Esophagus muscularis mucosa (tissue), 4 donors: ENCODE measurements at regions not wholly inside any gene's neighbourhood (a gene's known extent, or its start where the extent isn't known, plus 50 kb on each side); places are given as distances from the start of the nearest gene placed in this dataset.

Experiments used
- DNase-seq: peaks from one replicate; pipeline ENCODE4 v3.0.0-alpha.2; 2017; ENCODE audit errors: extremely low spot score
- H3K27ac ChIP-seq, 4 donors: fragments of 200-600 bp; sonication (generic); replicated peaks in 1 of 4; 1 replicate in 3 of 4; 2 replicates in 1 of 4; pipeline ENCODE4 v1.5.1; 2016 to 2019; ENCODE audit warnings: mild to moderate bottlenecking in 1 of 4
- H3K27me3 ChIP-seq, 4 donors: fragments of 200-600 bp; sonication (generic); one replicate each; pipeline versions ENCODE4 v1.5.1 to v1.6.0; 2016 to 2019
- H3K36me3 ChIP-seq, 4 donors: fragments of 200-600 bp; sonication (generic); one replicate each; pipeline ENCODE4 v1.5.1; 2016 to 2019
- H3K4me1 ChIP-seq, 4 donors: fragments of 200-600 bp; sonication (generic); one replicate each; pipeline ENCODE4 v1.5.1; 2016 to 2019
- H3K4me3 ChIP-seq, 4 donors: fragments of 200-600 bp; sonication (generic); 1 replicate in 2 of 4; 2 replicates in 2 of 4; pipeline ENCODE4 v1.5.1; 2016 to 2019; ENCODE audit warnings: mild to moderate bottlenecking in 4 of 4, moderate library complexity in 1 of 4
- H3K9me3 ChIP-seq, 4 donors: fragments of 200-600 bp; sonication (generic); 1 replicate in 3 of 4; 2 replicates in 1 of 4; pipeline ENCODE4 v1.5.1; 2016 to 2019
- CTCF ChIP-seq, 3 experiments: fragments of 200-600 bp in 2 of 3; fragments of 450-650 bp in 1 of 3; sonication (generic) in 2 of 3; IDR thresholded peaks; one replicate each; pipeline ENCODE4 v1.5.1; 2017 to 2019; ENCODE audit warnings: antibody characterized with exemption in 3 of 3, mild to moderate bottlenecking in 2 of 3, moderate library complexity in 1 of 3
- EP300 ChIP-seq: sonication (generic); formaldehyde crosslinking; IDR thresholded peaks from one replicate; pipeline ENCODE4 v1.6.1; 2017; ENCODE audit warnings: antibody characterized with exemption
- POLR2A ChIP-seq: fragments of 450-650 bp; IDR thresholded peaks from one replicate; pipeline ENCODE4 v1.6.1; 2017; ENCODE audit warnings: antibody characterized with exemption, moderate library complexity, mild to moderate bottlenecking, low read depth
- POLR2AphosphoS5 ChIP-seq, 2 donors: sonication (generic); formaldehyde crosslinking; IDR thresholded peaks; one replicate each; pipeline ENCODE4 v1.6.1; 2017; ENCODE audit warnings: antibody characterized with exemption in 2 of 2
- WGBS: methylation state at CpG from one replicate; pipeline ENCODE4 v1.1.5; 2018; 5-methylcytosine and 5-hydroxymethylcytosine counted together
- intact Hi-C: fragments of 100-400 bp; cut with DNase I; formaldehyde crosslinking; loops from one replicate; pipeline ENCODE4 v1.15.1; 2023

- Histone ChIP-seq H3K27me3 (no peaks in the 10 kb centered on the region), H3K4me3 (no peak overlapping the region), H3K9me3 (no peaks in the 10 kb centered on the region), H3K27ac (no peak overlapping the region), H3K36me3 (no peaks in the 10 kb centered on the region), H3K4me1 (no peaks in the 10 kb centered on the region)
- WGBS: 59% methylated on average over 5 of the region's 5 CpGs
- DNase-seq: no peak
- no peak for TF ChIP-seq POLR2AphosphoS5 (IDR thresholded peaks at IDR 0.05)
- TF ChIP-seq CTCF (IDR thresholded peaks at IDR 0.05): peak in 1 of 3 experiments; percentile 10
- intact Hi-C loops: no loop called here
Observed at GRCh38 chr5:164597293-164597900, 1092.0 kb downstream of the MAT2B start.

- Histone ChIP-seq H3K4me3 (no peak overlapping the region), H3K9me3 (no peaks in the 10 kb centered on the region), H3K36me3 (no peaks in the 10 kb centered on the region), H3K27ac (no peak overlapping the region), H3K27me3 (no peaks in the 10 kb centered on the region), H3K4me1 (no peaks in the 10 kb centered on the region)
- 69% methylated on average over 2 of the region's 2 CpGs for WGBS
- intact Hi-C loops: no loop called here
- DNase-seq: no peak
- no peak for TF ChIP-seq EP300
- TF ChIP-seq CTCF (IDR thresholded peaks at IDR 0.05): no peak
- no peak for TF ChIP-seq POLR2A
- no peak for TF ChIP-seq POLR2AphosphoS5 (IDR thresholded peaks at IDR 0.05)
Observed at GRCh38 chr5:164600274-164600673, 1094.9 kb downstream of the MAT2B start.

GRCh38 chr5:164600929-164601535 lies 1095.6 kb downstream of the MAT2B start:
- WGBS: 97% methylated on average over 31 of the region's 31 CpGs
- H3K27me3 ChIP-seq: no peaks in the 10 kb centered on the region
- no peaks in the 10 kb centered on the region for H3K36me3 ChIP-seq
- intact Hi-C loops: no loop called here
- no peak overlapping the region for H3K4me3 ChIP-seq
- H3K9me3 ChIP-seq: no peaks in the 10 kb centered on the region
- TF ChIP-seq EP300: no peak
- no peak for TF ChIP-seq CTCF (IDR thresholded peaks at IDR 0.05)
- no peak for TF ChIP-seq POLR2AphosphoS5 (IDR thresholded peaks at IDR 0.05)
- TF ChIP-seq POLR2A: no peak
- H3K27ac ChIP-seq: no peak overlapping the region
- no peaks in the 10 kb centered on the region for H3K4me1 ChIP-seq
- no peak for DNase-seq

- no peaks in the 10 kb centered on the region for H3K9me3 ChIP-seq
- no peaks in the 10 kb centered on the region for H3K27me3 ChIP-seq
- 87% methylated on average over 4 of the region's 4 CpGs for WGBS
- no peak for TF ChIP-seq CTCF (IDR thresholded peaks at IDR 0.05)
- no peak for TF ChIP-seq POLR2A
- no peak for TF ChIP-seq EP300
- TF ChIP-seq POLR2AphosphoS5 (IDR thresholded peaks at IDR 0.05): no peak
- no peaks in the 10 kb centered on the region for H3K36me3 ChIP-seq
- DNase-seq: no peak
- no peaks in the 10 kb centered on the region for H3K4me1 ChIP-seq
- intact Hi-C loops: no loop called here
- H3K27ac ChIP-seq: no peak overlapping the region
- no peak overlapping the region for H3K4me3 ChIP-seq
Observed at GRCh38 chr5:164608507-164608906, 1103.1 kb downstream of the MAT2B start.

- no peak overlapping the region for H3K27ac ChIP-seq
- no peak for TF ChIP-seq EP300
- no peak for TF ChIP-seq CTCF (IDR thresholded peaks at IDR 0.05)
- no peak for TF ChIP-seq POLR2AphosphoS5 (IDR thresholded peaks at IDR 0.05)
- TF ChIP-seq POLR2A: no peak
- no peaks in the 10 kb centered on the region for H3K9me3 ChIP-seq
- no peaks in the 10 kb centered on the region for H3K36me3 ChIP-seq
- no peaks in the 10 kb centered on the region for H3K4me1 ChIP-seq
- intact Hi-C loops: no loop called here
- no peaks in the 10 kb centered on the region for H3K27me3 ChIP-seq
- no peak overlapping the region for H3K4me3 ChIP-seq
- no peak for DNase-seq
- WGBS: 81% methylated on average over 1 of the region's 1 CpG
Observed at GRCh38 chr5:164610374-164610773, 1105.0 kb downstream of the MAT2B start.
